Esophagus squamous epithelium (tissue), 5 donors: ENCODE measurements at regions not wholly inside any gene's neighbourhood (a gene's known extent, or its start where the extent isn't known, plus 50 kb on each side); places are given as distances from the start of the nearest gene placed in this dataset.

Source experiments
- DNase-seq: peaks from one replicate; lab custom pipeline; 2025; lab: John Stamatoyannopoulos, UW
- H3K27ac ChIP-seq, 4 donors: fragments of 200-600 bp; sonication (generic); one replicate each; pipeline ENCODE4 v1.5.1; 2016 to 2019; ENCODE audit warnings: mild to moderate bottlenecking in 1 of 4
- H3K27me3 ChIP-seq, 4 donors: fragments of 200-600 bp; sonication (generic); 1 replicate in 3 of 4; 2 replicates in 1 of 4; pipeline versions ENCODE4 v1.5.1 to v1.6.0; 2017 to 2021; ENCODE audit warnings: antibody characterized with exemption in 1 of 4
- H3K36me3 ChIP-seq, 3 donors: fragments of 200-600 bp; sonication (generic); one replicate each; pipeline ENCODE4 v1.5.1; 2016 to 2019
- H3K4me1 ChIP-seq, 3 donors: fragments of 200-600 bp; sonication (generic); one replicate each; pipeline ENCODE4 v1.5.1; 2017 to 2019
- H3K4me3 ChIP-seq, 4 donors: fragments of 200-600 bp; sonication (generic); 1 replicate in 3 of 4; 2 replicates in 1 of 4; pipeline ENCODE4 v1.5.1; 2016 to 2019; ENCODE audit warnings: mild to moderate bottlenecking in 2 of 4, moderate library complexity in 1 of 4
- H3K9me3 ChIP-seq, 3 donors: fragments of 200-600 bp; sonication (generic); one replicate each; pipeline ENCODE4 v1.5.1; 2016 to 2019
- CTCF ChIP-seq, 6 experiments: fragments of 450-650 bp in 4 of 6; fragments of 200-600 bp in 2 of 6; sonication (generic) in 2 of 6; IDR thresholded peaks; one replicate each; pipeline ENCODE4 v1.5.1; 2016 to 2019; ENCODE audit warnings: antibody characterized with exemption in 6 of 6, mild to moderate bottlenecking in 4 of 6, moderate library complexity in 4 of 6
- POLR2A ChIP-seq, 4 donors: fragments of 450-650 bp; IDR thresholded peaks; one replicate each; pipeline ENCODE4 v1.6.1; 2017; ENCODE audit warnings: antibody characterized with exemption in 4 of 4, mild to moderate bottlenecking in 4 of 4, moderate library complexity in 3 of 4
- WGBS, 2 donors: methylation state at CpG; one replicate each; pipeline ENCODE4 v1.1.5; 2018; 5-methylcytosine and 5-hydroxymethylcytosine counted together
- intact Hi-C: fragments of 100-400 bp; cut with DNase I; formaldehyde crosslinking; loops from one replicate; pipeline ENCODE4 v1.15.0; 2022
- donor health status: DM: yes; HTN: yes; CAD: no.

GRCh38 chr18:37654034-37654433 is 88.4 kb upstream of the CELF4 start:
- H3K36me3 ChIP-seq: no peaks in the 10 kb centered on the region
- no peaks in the 10 kb centered on the region for H3K4me1 ChIP-seq
- H3K27ac ChIP-seq: no peak overlapping the region
- H3K27me3 ChIP-seq: no peaks in the 10 kb centered on the region
- no peak for DNase-seq
- intact Hi-C loops: no loop called here
- 23 to 34% methylated on average over 3 of the region's 3 CpGs for WGBS, 2 donors
- no peak overlapping the region for H3K4me3 ChIP-seq
- H3K9me3 ChIP-seq: no peaks in the 10 kb centered on the region
- TF ChIP-seq POLR2A (IDR thresholded peaks at IDR 0.05) (no peak), CTCF (IDR thresholded peaks at IDR 0.05) (no peak)

GRCh38 chr18:37653618-37654017 is 88.0 kb upstream of the CELF4 start:
- no peak for DNase-seq
- Histone ChIP-seq H3K36me3 (no peaks in the 10 kb centered on the region), H3K4me1 (no peaks in the 10 kb centered on the region), H3K4me3 (no peak overlapping the region), H3K27me3 (no peaks in the 10 kb centered on the region), H3K9me3 (no peaks in the 10 kb centered on the region), H3K27ac (no peak overlapping the region)
- WGBS, 2 donors: 33 to 55% methylated on average over 2 of the region's 2 CpGs
- TF ChIP-seq CTCF (IDR thresholded peaks at IDR 0.05): no peak
- TF ChIP-seq POLR2A (IDR thresholded peaks at IDR 0.05): no peak
- intact Hi-C loops: no loop called here

GRCh38 chr18:37649930-37650329 is 84.3 kb upstream of the CELF4 start:
- WGBS, 2 donors: 27 to 60% methylated on average over 1 of the region's 1 CpG
- Histone ChIP-seq H3K27ac (no peak overlapping the region), H3K4me3 (no peak overlapping the region), H3K36me3 (no peaks in the 10 kb centered on the region), H3K27me3 (no peaks in the 10 kb centered on the region), H3K4me1 (no peaks in the 10 kb centered on the region), H3K9me3 (peaks cover 0 to 3% (median 0%) of the 10 kb centered on the region in 3 donors)
- TF ChIP-seq POLR2A (IDR thresholded peaks at IDR 0.05) (no peak), CTCF (IDR thresholded peaks at IDR 0.05) (no peak)
- intact Hi-C loops: no loop called here
- DNase-seq: no peak

- no peak overlapping the region for H3K27ac ChIP-seq
- no peaks in the 10 kb centered on the region for H3K4me1 ChIP-seq
- H3K9me3 ChIP-seq: peaks cover 0 to 7% (median 0%) of the 10 kb centered on the region in 3 donors
- no peak for DNase-seq
- TF ChIP-seq POLR2A (IDR thresholded peaks at IDR 0.05) (no peak), CTCF (IDR thresholded peaks at IDR 0.05) (no peak)
- H3K36me3 ChIP-seq: no peaks in the 10 kb centered on the region
- H3K27me3 ChIP-seq: no peaks in the 10 kb centered on the region
- H3K4me3 ChIP-seq: no peak overlapping the region
- intact Hi-C loops: no loop called here
These were observed 83.8 kb upstream of the CELF4 start for GRCh38 chr18:37649416-37649815.

- intact Hi-C loops: no loop called here
- Histone ChIP-seq H3K36me3 (no peaks in the 10 kb centered on the region), H3K9me3 (peaks cover 0 to 7% (median 0%) of the 10 kb centered on the region in 3 donors), H3K27ac (no peak overlapping the region), H3K4me1 (no peaks in the 10 kb centered on the region), H3K27me3 (no peaks in the 10 kb centered on the region), H3K4me3 (no peak overlapping the region)
- WGBS, 2 donors: 58% methylated on average over 2 of the region's 2 CpGs; no CpG with 5 or more reads in 1 of the 2 donors
- TF ChIP-seq POLR2A (IDR thresholded peaks at IDR 0.05) (no peak), CTCF (IDR thresholded peaks at IDR 0.05) (no peak)
- no peak for DNase-seq
These were observed 76.0 kb upstream of the CELF4 start for GRCh38 chr18:37641573-37641972.
